Adrenal gland (tissue), 9 donors: ENCODE measurements at regions not wholly inside any gene's neighbourhood (a gene's known extent, or its start where the extent isn't known, plus 50 kb on each side); places are given as distances from the start of the nearest gene placed in this dataset.
A peak's percentile ranks its signal among the peaks of the same experiment; 100 is the strongest.

Source experiments
- DNase-seq, 7 donors: peaks; one replicate each; pipeline ENCODE4 v3.0.0-alpha.2; 2019 to 2020
- H3K27ac ChIP-seq, 5 donors: fragments of 200-600 bp; sonication (generic) in 4 of 5; 1 replicate in 3 of 5; 2 replicates in 2 of 5; pipeline versions ENCODE4 v1.5.1 to v1.8.0; 2016 to 2020; ENCODE audit warnings: mild to moderate bottlenecking in 1 of 5
- H3K27me3 ChIP-seq: fragments of 200-600 bp; 2 replicates; pipeline ENCODE4 v1.8.0; 2021
- H3K36me3 ChIP-seq, 2 donors: fragments of 200-600 bp; replicated peaks in 1 of 2; 1 replicate in 1 of 2; 2 replicates in 1 of 2; pipeline versions ENCODE4 v1.5.1 to v1.8.0; 2018 to 2022
- H3K4me1 ChIP-seq, 2 donors: fragments of 200-600 bp; replicated peaks in 1 of 2; 1 replicate in 1 of 2; 2 replicates in 1 of 2; pipeline versions ENCODE4 v1.5.1 to v1.8.0; 2018 to 2021
- H3K4me3 ChIP-seq, 4 donors: fragments of 200-600 bp; sonication (generic) in 3 of 4; one replicate each; pipeline ENCODE4 v1.5.1; 2016 to 2018
- H3K9me3 ChIP-seq, 3 donors: fragments of 200-600 bp; sonication (generic) in 1 of 3; replicated peaks in 1 of 3; 1 replicate in 2 of 3; 2 replicates in 1 of 3; pipeline versions ENCODE4 v1.5.1 to v1.8.0; 2016 to 2021
- POLR2A ChIP-seq, 2 donors: fragments of 450-650 bp; IDR thresholded peaks; one replicate each; pipeline ENCODE4 v1.6.1; 2017; ENCODE audit warnings: antibody characterized with exemption in 2 of 2, mild to moderate bottlenecking in 2 of 2, moderate library complexity in 1 of 2
- WGBS, 4 donors: extraction: QIAGEN DNeasy Blood & Tissue Kit in 2 of 4; methylation state at CpG; one replicate each; pipeline versions ENCODE4 v1.1.5 to v1.1.7; 2013 to 2017; 5-methylcytosine and 5-hydroxymethylcytosine counted together
- intact Hi-C, 2 donors: fragments of 100-400 bp; cut with DNase I; formaldehyde crosslinking; loops; one replicate each; pipeline versions ENCODE4 v1.14.1 to v1.15.0; 2022 to 2023
- TF ChIP-seq, protein P1 (sequence below), 6 experiments: fragments of 450-650 bp in 4 of 6; fragments of 200-600 bp in 2 of 6; sonication (generic) in 1 of 6; IDR thresholded peaks; 1 replicate in 5 of 6; 2 replicates in 1 of 6; pipeline versions ENCODE4 v1.5.1 to v1.8.0; 2016 to 2021; ENCODE audit warnings: antibody characterized with exemption in 6 of 6, mild to moderate bottlenecking in 2 of 6, moderate library complexity in 1 of 6
- donor health status: healthy with polysubstance abuse.
- donor health status: Bipolar disorder and iron deficiency.
- donor health status: DM: yes; HTN: yes; CAD: no.
- donor health status: DM: no; HTN: no; CAD: no.
- donor health status: DM: no; HTN: no; CAD: no.

DNA sequence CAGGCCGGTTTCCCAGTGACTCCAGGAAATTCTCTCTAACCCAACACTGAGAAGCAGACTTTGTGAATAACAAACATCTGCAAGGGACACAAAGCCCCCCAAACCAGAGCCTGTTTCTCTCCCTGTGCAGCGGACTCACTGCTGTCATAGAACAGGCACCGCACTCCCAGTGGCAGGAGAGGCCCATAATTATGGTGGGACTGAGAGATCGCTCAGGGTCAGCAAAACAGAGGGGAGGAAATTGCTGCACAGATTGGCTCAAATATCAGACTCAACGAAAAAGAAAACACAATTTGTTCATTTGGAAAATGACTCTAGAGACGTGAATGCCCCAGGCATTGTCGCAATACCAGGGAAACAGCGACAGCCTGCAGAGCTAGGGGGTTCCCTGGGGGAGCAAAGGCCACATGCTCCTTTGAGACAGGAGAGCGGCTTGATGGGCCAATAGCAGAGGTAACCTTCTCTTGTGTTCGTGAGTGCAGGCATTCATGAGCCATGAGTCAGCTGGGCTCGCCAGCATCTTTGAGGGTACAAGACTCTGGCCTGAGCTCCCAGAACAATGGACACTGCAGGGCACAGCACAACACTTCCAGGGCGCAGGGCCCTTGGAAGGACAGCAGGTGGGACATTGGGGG is 143.3 kb upstream of the KLHL29 start:
- intact Hi-C loops = no loop called here
- H3K9me3 ChIP-seq = no peaks in the 10 kb centered on the region
- no peaks in the 10 kb centered on the region for H3K27me3 ChIP-seq
- H3K36me3 ChIP-seq = no peaks in the 10 kb centered on the region
- no peaks in the 10 kb centered on the region for H3K4me1 ChIP-seq
- 77 to 86% (median 82%) methylated on average over 10 to 12 of the region's 12 CpGs for WGBS, 4 donors
- DNase-seq = no peak
- no peak overlapping the region for H3K27ac ChIP-seq
- TF ChIP-seq, protein P1, sequence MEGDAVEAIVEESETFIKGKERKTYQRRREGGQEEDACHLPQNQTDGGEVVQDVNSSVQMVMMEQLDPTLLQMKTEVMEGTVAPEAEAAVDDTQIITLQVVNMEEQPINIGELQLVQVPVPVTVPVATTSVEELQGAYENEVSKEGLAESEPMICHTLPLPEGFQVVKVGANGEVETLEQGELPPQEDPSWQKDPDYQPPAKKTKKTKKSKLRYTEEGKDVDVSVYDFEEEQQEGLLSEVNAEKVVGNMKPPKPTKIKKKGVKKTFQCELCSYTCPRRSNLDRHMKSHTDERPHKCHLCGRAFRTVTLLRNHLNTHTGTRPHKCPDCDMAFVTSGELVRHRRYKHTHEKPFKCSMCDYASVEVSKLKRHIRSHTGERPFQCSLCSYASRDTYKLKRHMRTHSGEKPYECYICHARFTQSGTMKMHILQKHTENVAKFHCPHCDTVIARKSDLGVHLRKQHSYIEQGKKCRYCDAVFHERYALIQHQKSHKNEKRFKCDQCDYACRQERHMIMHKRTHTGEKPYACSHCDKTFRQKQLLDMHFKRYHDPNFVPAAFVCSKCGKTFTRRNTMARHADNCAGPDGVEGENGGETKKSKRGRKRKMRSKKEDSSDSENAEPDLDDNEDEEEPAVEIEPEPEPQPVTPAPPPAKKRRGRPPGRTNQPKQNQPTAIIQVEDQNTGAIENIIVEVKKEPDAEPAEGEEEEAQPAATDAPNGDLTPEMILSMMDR (IDR thresholded peaks at IDR 0.05) = no peak
- TF ChIP-seq POLR2A (IDR thresholded peaks at IDR 0.05) = no peak
- H3K4me3 ChIP-seq = no peak overlapping the region

DNA sequence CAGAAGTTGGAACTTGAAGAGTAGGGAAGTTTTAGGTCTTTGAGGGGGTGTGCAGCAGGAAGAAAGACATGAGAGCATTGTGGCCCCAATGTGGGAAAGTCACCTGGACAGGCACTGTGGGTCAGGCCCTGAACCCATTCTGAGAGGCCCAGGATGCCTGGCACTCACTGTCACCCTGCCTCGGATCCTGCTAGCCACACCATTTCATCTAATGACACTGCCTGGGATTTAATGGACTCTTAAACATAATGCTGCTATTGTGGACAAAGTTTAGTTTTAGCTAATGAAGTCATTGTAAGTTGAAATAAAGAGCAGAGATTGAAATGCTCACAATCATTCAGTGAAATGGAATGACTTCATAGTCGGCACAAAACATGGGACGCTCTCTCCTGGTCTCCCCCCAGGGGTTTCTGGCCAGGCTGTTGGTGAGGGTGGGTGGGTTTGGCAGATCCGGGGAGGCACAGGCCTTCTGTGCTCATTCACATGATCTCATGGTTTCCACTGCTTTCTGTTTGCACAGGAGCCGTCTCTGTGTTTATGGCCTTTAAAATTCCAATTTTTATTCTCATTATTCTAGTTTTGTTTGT is 141.8 kb upstream of the KLHL29 start:
- no peak overlapping the region for H3K27ac ChIP-seq
- H3K4me1 ChIP-seq = no peaks in the 10 kb centered on the region
- no peaks in the 10 kb centered on the region for H3K27me3 ChIP-seq
- H3K9me3 ChIP-seq = no peaks in the 10 kb centered on the region
- intact Hi-C loops = no loop called here
- no peaks in the 10 kb centered on the region for H3K36me3 ChIP-seq
- no peak for DNase-seq
- no peak overlapping the region for H3K4me3 ChIP-seq
- no peak for TF ChIP-seq POLR2A (IDR thresholded peaks at IDR 0.05)
- TF ChIP-seq, protein P1 (IDR thresholded peaks at IDR 0.05) = no peak
- 77 to 80% (median 79%) methylated on average over 5 of the region's 5 CpGs for WGBS, 4 donors

DNA sequence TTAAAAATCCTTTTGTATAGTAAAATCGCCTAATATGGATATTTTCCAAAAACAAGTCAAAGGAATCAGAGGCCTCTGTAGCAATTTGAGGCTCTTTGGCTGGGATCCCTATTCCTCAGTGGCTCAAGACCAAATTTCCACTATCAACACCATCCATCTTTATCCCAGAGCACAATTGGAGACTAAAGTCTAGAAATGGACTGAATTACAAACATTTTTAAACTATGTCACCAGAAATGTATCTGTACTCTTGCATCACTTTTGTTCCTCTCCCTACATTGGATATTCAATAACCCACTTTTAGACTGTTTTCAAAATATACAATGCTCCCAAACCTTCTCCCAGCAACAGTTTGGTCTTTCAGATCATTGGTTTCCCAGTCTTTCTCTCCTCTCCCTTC is 140.4 kb upstream of the KLHL29 start:
- peak in 1 of 7 donors; percentile 5 for DNase-seq
- Histone ChIP-seq H3K36me3 (no peaks in the 10 kb centered on the region), H3K27ac (peak overlapping the region in 2 of 5 donors; percentile 31 to 57), H3K4me3 (no peak overlapping the region), H3K4me1 (no peaks in the 10 kb centered on the region), H3K27me3 (no peaks in the 10 kb centered on the region), H3K9me3 (no peaks in the 10 kb centered on the region)
- WGBS, 4 donors = 29 to 44% (median 41%) methylated on average over 1 of the region's 1 CpG
- intact Hi-C loops = no loop called here
- TF ChIP-seq POLR2A (IDR thresholded peaks at IDR 0.05) = no peak
- TF ChIP-seq, protein P1 (IDR thresholded peaks at IDR 0.05) = no peak

DNA sequence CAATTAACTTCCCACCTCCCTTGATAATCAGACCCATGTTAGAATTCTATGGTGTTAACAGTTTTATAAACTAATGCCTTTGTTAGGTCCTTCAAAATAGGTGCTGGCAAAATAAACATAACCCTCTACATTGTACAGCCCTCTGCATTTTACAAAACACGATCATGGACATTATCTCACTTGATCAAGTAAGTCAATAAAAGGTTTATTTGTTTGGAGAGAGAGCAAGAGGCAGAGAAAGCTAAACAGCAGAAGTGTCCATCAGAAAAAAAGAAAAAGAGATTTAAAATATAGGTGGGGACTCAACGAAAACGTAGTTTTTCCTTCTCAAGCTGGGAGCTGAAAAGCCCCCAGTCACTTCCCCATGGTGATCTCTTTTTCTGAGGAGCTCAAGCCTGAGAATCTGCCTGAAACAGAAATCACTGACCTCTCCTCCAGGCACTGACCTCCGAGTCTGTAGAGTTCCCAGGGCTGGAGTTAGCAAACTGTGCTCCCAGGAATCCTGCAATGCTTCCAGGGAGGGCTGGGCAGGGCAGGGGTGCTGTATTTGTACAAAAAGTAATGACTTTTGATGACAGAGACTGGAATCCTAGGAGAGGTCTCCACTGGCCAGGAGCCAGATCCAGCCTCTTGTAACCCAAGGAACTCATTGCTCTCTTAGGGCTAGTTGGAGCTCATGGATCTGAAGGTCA is 137.8 kb upstream of the KLHL29 start:
- no peak overlapping the region for H3K4me3 ChIP-seq
- no peaks in the 10 kb centered on the region for H3K9me3 ChIP-seq
- intact Hi-C loops = no loop called here
- no peak overlapping the region for H3K27ac ChIP-seq
- no peaks in the 10 kb centered on the region for H3K27me3 ChIP-seq
- H3K36me3 ChIP-seq = no peaks in the 10 kb centered on the region
- TF ChIP-seq, protein P1 (IDR thresholded peaks at IDR 0.05) = no peak
- TF ChIP-seq POLR2A (IDR thresholded peaks at IDR 0.05) = no peak
- peak in 1 of 7 donors; percentile 13 for DNase-seq
- WGBS, 4 donors = 68 to 78% (median 70%) methylated on average over 4 of the region's 4 CpGs
- no peaks in the 10 kb centered on the region for H3K4me1 ChIP-seq
